ENCODE measurements at regions not wholly inside any gene's neighbourhood (a gene's known extent, or its start where the extent isn't known, plus 50 kb on each side); places are given as distances from the start of the nearest gene placed in this dataset.

DNA sequence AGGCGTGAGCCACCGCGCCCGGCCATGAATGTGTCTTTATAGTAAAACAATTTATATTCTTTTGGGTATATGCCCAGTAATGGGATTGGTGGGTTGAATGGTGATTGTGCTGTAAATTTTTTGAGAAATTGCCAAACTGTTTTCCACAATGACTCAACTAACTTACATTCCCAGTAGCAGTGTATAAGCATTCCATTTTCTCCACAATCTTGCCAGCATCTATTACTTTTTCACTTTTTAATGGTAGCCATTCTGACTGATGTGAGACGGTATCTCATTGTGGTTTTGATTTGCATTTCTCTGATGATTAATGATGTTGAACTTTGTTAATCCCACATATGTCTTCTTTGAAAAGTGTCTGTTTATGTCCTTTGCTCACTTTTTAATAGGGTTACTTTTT, 1187.9 kb downstream of the XPNPEP1 start:
- TF ChIP-seq, protein P1, sequence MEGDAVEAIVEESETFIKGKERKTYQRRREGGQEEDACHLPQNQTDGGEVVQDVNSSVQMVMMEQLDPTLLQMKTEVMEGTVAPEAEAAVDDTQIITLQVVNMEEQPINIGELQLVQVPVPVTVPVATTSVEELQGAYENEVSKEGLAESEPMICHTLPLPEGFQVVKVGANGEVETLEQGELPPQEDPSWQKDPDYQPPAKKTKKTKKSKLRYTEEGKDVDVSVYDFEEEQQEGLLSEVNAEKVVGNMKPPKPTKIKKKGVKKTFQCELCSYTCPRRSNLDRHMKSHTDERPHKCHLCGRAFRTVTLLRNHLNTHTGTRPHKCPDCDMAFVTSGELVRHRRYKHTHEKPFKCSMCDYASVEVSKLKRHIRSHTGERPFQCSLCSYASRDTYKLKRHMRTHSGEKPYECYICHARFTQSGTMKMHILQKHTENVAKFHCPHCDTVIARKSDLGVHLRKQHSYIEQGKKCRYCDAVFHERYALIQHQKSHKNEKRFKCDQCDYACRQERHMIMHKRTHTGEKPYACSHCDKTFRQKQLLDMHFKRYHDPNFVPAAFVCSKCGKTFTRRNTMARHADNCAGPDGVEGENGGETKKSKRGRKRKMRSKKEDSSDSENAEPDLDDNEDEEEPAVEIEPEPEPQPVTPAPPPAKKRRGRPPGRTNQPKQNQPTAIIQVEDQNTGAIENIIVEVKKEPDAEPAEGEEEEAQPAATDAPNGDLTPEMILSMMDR (conservative IDR thresholded peaks at IDR 0.05): no peak
- no peak for TF ChIP-seq EZH2 (IDR thresholded peaks at IDR 0.05; ENCODE audit: low read depth)

Measured in PC-9 (cell line).